GM21423 (cell line): ENCODE measurements at regions not wholly inside any gene's neighbourhood (a gene's known extent, or its start where the extent isn't known, plus 50 kb on each side); places are given as distances from the start of the nearest gene placed in this dataset.

Experiments
- ATAC-seq: cut with Tn5 transposase; IDR thresholded peaks from one replicate; pipeline ENCODE4 v1.9.1; 2021; ENCODE audit warnings: mild to moderate bottlenecking, moderate library complexity; ENCODE audit not compliant: unreplicated experiment

- no peak for ATAC-seq
Observed at GRCh38 chr11:110807801-110808200, 95.6 kb upstream of the ARHGAP20 start.

DNA sequence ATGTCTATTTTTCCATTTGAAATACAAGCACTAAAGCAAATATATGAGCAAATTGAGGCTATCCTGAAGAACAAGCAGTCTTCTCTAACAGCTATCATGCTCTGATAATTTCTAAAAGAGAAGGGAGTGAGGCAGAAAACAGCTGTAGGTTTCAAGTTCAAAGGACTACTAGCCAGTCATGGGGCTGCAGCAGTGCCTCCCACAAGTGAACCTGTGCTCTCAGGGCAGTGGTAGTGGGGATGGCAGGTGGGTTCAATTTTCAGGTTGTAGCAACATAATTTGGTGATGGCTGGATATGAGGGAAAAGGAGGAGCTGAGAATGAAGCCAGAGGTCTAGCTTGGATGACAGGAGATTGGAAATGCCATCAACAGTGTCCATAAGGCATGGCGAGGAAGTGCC is 93.5 kb upstream of the ARHGAP20 start:
- ATAC-seq, result no peak

DNA sequence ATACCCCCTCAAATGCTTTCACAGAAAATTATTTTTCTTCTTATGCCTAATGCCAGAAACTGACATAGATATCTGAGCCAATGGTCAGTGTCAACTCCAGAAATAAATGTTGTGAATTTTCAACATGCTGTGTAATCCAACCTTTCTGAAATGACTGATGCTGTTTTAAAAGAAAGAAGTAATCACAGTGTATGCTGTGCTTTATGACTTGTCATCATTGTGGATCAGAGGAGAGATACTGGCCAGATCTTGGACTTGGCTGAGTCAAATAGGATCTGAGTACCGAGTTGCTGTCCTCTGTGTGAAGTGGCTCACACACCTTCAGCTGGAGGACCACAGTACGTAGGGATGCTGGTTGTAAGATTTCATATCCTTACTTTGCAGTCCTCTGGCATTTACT is 89.9 kb upstream of the ARHGAP20 start:
- no peak for ATAC-seq

- no peak for ATAC-seq
Observed at GRCh38 chr11:110801328-110801727, 89.1 kb upstream of the ARHGAP20 start.

DNA sequence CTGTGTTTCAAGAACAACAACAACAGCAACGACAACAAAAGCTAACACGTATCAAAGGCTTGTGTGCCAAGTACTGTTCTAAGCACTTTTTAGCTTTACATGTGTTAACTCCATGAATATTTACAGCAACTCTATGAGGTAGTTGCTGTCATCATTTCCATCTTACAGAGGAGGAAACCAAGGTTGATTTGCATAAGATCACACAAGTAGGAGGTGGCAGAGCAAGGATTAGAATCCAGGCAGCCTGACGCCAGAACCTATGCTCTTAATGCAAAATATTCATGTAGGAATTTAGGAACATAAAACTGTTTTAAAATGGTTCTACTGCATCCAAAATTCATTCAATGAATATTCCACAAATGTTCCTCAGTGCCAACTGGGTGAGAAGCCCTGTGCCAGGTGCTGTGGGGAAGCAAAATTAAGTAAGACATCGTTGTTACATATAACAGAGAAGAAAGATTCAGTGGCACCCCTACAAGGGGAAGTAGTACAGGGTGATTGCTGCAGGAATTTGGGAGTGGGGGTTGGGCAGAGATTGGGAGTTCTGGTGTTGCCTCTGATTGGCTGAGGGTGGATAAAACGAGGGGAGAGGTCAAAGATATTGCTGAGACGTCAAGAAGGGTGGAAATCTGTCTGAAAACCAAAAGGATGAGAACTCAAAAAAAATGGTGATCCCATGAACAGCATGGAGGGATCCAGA is 86.1 kb upstream of the ARHGAP20 start:
- no peak for ATAC-seq

GRCh38 chr11:110797453-110797852 is 85.2 kb upstream of the ARHGAP20 start:
- peak; percentile 86 for ATAC-seq

- ATAC-seq, result no peak
Observed at GRCh38 chr11:110795112-110795624, 82.9 kb upstream of the ARHGAP20 start.

DNA sequence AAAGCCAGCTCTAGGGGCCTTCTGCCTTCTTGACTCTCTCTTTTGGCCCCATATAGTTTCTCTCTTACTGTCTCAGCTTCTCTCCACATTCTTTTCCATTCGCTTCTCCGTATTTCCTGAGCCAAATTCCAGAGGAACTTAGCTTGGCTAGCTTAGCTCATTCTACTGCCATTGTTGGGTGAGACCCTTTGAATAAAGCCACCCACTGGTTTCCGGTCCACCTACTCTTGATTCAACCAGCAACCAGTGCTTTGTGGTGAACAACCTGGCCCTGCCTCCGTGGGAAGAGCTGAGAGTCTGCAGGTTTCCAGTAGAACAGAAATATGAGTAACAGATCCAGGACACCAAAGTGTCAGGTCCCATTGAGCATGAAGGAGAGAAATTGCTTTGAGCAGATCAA is 81.3 kb upstream of the ARHGAP20 start:
- ATAC-seq, result no peak

GRCh38 chr11:110791621-110792020 is 79.4 kb upstream of the ARHGAP20 start:
- no peak for ATAC-seq

DNA sequence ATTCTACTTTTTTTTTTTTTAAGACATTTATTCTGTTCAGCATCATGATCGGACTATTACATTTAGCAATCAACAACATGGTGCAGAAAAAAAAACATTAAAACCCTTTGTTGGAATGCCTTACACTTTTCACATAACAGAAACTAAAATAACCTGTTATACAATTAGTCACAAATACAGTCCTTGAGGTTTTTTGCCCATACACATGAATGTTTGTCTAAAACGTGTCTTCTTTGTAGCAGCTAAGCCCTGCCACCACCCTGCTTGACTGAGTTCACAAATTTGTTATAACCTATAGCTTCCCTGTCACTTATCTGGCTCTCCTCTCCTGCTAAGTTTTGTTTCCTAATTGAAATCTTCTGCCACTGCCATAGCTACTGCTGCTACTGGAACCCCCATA is 75.4 kb upstream of the ARHGAP20 start:
- ATAC-seq, result no peak

DNA sequence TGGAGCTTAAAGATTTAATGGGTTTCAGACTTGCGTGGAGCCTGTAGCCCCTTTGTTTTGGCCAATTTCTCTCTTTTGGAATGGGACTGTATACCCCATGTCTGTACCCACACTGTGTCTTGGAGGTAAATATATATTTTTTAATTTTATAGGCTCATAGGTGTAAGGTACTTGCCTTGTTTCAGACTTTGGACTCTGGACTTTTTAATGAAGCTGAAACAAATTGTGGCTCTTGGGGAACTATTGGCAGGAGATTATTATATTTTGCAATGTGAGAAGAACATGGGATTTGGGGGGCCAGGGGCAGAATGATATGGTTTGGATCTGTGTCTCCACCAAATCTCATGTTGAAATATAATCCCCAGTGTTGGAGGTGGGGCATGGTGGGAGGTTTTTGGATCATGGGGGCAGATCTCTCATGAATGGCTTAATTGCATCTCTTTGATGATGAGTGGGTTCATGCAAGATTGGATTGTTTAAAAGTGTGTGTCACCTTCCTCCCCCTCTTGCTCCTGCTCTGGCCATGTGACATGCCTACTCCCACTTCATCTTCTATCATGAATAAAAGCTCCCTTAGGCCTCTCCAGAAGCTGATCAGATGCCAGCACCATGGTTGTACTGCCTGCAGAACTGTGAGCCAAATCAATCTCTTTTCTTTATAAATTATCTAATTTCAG is 74.1 kb upstream of the ARHGAP20 start:
- no peak for ATAC-seq

GRCh38 chr11:110785398-110785797 is 73.2 kb upstream of the ARHGAP20 start:
- no peak for ATAC-seq

DNA sequence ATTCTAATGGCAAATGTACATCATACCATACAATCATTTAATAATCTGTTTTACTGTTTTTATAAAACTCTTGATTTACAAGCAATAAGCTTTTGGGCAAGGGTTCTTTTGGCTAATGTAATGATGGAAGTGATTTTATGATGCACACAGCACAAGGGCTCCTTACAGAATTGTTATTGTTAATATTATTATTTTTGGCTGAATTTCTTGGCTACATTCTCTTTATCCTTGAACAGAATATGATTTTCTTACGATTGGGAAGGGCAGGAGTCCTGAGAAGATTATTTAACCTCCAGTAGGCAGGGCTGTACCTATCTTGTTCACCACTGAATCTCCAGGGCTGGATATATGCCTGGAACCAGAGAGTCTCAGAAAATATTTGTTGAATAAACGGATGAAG is 70.4 kb upstream of the ARHGAP20 start:
- ATAC-seq, result no peak

GRCh38 chr11:110779108-110779507 is 66.9 kb upstream of the ARHGAP20 start:
- no peak for ATAC-seq

- ATAC-seq, result peak; percentile 66
Observed at GRCh38 chr11:110778343-110778742, 66.1 kb upstream of the ARHGAP20 start.

GRCh38 chr11:110777775-110778174 is 65.5 kb upstream of the ARHGAP20 start:
- ATAC-seq, result peak; percentile 43

DNA sequence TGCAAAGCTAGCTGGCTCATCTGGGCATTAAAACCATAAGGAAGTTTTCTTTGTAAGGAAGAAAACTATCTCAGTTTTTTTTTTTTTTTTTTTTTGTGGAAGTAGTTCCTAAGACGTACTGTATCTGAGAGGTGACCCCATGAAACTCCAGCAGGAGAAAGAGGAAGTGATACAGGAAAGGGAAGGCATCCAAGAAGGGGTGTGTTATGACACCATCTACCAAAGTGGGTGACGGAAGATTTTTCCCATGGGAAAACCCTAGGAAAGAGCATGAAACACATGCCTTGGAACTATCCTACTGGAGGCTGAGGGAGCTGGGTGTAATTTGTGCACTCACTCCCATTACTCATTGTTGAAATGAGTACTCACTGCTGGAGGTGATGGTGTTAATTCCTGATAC is 63.8 kb upstream of the ARHGAP20 start:
- no peak for ATAC-seq

DNA sequence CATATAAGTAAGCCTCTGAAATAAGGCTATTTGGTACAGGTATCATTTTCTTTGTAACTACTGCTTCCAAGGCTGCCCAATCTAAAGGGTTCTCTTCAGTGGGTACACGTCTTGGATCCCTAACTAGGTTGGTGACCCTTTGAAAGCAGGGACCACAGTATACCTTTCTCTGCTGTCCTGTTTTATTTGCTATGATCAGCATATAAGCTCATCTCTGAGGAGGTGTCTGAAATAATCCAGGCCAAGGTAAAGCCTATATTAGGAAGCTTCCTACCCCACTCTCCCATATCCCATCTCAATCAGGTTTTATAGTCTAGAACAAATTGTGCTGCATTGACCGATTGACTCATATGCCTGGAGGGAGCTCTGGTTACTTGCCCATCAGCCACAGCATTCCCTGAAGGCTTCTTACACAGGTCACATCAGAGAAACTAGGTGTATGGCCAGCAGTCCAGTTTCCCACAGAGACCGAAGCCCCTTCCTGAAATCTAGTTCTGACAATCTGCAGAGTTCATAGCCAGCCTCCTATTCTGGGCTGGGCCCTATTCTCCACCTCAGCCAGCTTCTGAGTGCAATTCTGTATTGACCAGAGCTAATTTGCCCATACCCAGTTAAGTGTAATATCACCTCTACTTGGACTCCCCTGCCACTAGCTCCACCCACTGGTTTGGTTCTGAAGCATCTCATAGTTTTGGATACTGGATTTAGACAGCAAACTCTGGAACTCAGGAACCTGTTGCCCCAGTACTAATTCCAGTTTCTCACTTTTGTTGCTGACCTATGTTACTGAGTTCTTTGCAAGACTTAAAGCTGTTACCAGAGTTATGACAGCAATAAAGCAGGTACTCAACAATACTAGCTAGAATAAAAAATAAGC is 62.1 kb upstream of the ARHGAP20 start:
- ATAC-seq, result no peak

DNA sequence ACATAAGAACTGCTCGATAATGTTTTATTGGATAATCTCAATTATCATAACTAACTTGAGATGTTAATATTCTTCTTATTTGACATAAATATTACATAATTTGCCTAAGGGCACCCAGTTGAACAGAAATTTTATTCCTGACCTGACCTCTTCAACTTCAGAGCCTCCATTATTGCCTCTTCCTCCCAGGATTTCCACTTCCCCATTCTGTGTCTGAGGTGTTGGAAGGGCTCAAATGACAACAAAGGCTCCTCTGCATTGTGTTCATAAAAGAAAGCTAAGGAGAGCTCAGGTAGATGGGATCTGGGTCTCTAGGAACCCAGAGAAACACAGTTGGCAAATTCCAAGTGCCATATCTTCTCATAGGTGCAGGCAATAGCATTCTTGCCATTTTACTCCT is 61.2 kb upstream of the ARHGAP20 start:
- ATAC-seq, result no peak

DNA sequence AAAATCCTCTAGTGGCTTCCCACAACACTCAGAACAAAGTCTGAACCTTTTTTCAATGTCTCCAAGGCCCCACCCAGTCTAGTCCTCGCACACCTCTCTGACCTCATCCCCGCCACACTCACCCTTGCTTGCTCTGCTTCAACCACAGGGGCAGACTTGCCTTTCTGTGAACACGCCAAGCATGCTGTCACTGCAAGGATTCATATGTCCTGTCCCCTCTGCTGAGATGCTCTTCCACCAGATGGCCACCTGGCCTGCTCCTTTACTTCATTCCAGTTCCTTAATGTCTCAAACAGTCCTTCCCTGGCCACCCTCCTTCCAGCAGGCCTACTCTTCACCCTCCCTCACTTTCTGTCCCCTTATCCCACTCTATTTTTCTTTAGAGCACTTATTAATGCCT is 60.6 kb upstream of the ARHGAP20 start:
- no peak for ATAC-seq

DNA sequence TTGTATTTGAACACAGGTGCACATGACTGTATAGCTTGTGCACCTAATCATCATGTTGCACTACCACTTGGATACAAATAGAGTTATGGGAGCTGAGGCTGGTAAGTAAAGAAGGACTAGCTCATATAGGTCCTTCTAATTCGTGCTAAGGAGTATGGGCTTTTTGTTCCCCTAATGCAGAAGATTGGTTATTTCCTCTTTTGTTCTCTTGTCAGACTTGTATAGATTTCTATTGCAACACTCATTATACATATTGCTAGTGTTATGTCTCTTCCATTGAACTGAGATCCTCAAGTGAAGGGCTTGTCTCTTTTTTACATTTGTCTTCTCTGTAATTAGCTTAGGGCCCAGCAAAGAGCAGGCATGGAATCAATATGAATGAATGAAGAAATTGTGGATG is 54.1 kb upstream of the ARHGAP20 start:
- ATAC-seq, result no peak

GRCh38 chr11:110764485-110764884 is 52.2 kb upstream of the ARHGAP20 start:
- ATAC-seq, result no peak
